IMR-90 (cell line): ENCODE measurements at regions not wholly inside any gene's neighbourhood (a gene's known extent, or its start where the extent isn't known, plus 50 kb on each side); places are given as distances from the start of the nearest gene placed in this dataset.

ENCODE experiments used
- ATAC-seq: fragments of 200-7000 bp; cut with Tn5 transposase; 2 replicates; pipeline ENCODE4 v1.9.1; 2020; ENCODE audit warnings: low read depth, mild to moderate bottlenecking, moderate library complexity
- BruUV-seq: library from RNA; stranded (reverse); fragments of 400-500 nt; replicated peaks from 2 replicates; lab custom pipeline; 2021; lab: Mats Ljungman, UMichigan
- CTCF ChIA-PET: fragments of 300-600 bp; formaldehyde crosslinking; extraction: SDS; loops from one replicate; lab custom pipeline; 2021; ENCODE audit warnings: antibody characterized with exemption; lab: Yijun Ruan, JAX
- POLR2A ChIA-PET: fragments of 300-600 bp; sonication (Branson Sonifier 250); formaldehyde crosslinking; loops from one replicate; lab custom pipeline; 2022; ENCODE audit warnings: antibody characterized with exemption; ENCODE audit not compliant: unreplicated experiment; lab: Charles Lee
- DNase-seq: peaks from one replicate; pipeline ENCODE4 v3.0.0; 2013
- H2AFZ ChIP-seq: replicated peaks from 2 replicates; pipeline ENCODE3; 2013; ENCODE audit warnings: low read length, mild to moderate bottlenecking; ENCODE audit not compliant: poor library complexity
- H2AK5ac ChIP-seq: 2 replicates; pipeline ENCODE4 v1.6.1; 2013; ENCODE audit warnings: low read depth, low read length, inconsistent platforms
- H2AK9ac ChIP-seq: replicated peaks from 2 replicates; pipeline ENCODE3; 2013; ENCODE audit warnings: mild to moderate bottlenecking, low read depth, low read length, moderate library complexity; ENCODE audit not compliant: poor library complexity
- H2BK120ac ChIP-seq: 2 replicates; pipeline ENCODE4 v1.6.1; 2013; ENCODE audit warnings: low read depth, low read length, inconsistent platforms
- H2BK15ac ChIP-seq: 3 replicates; pipeline ENCODE4 v1.6.1; 2013; ENCODE audit warnings: low read depth, low read length, inconsistent platforms
- H2BK20ac ChIP-seq: 2 replicates; pipeline ENCODE4 v1.6.1; 2013; ENCODE audit warnings: low read depth, mild to moderate bottlenecking, inconsistent platforms, low read length, moderate library complexity
- H2BK5ac ChIP-seq: 2 replicates; pipeline ENCODE4 v1.6.1; 2013; ENCODE audit warnings: mild to moderate bottlenecking, low read depth, low read length, inconsistent platforms; ENCODE audit not compliant: poor library complexity, severe bottlenecking
- H3K14ac ChIP-seq: replicated peaks from 2 replicates; pipeline ENCODE4 v1.6.1; 2013; ENCODE audit warnings: low read depth, low read length, inconsistent platforms
- H3K18ac ChIP-seq: 2 replicates; pipeline ENCODE4 v1.6.1; 2013; ENCODE audit warnings: low read depth, low read length, control low read depth
- H3K23ac ChIP-seq: 2 replicates; pipeline ENCODE4 v1.6.1; 2013; ENCODE audit warnings: low read depth, low read length, inconsistent platforms
- H3K27ac ChIP-seq: 2 replicates; pipeline ENCODE4 v1.5.1; 2013; ENCODE audit warnings: mild to moderate bottlenecking, control low read depth, low read length; ENCODE audit not compliant: insufficient read depth
- H3K27me3 ChIP-seq: 2 replicates; pipeline ENCODE4 v1.6.1; 2013; ENCODE audit warnings: low read length; ENCODE audit not compliant: control insufficient read depth, insufficient read depth
- H3K36me3 ChIP-seq: 2 replicates; pipeline ENCODE4 v1.6.1; 2013; ENCODE audit warnings: low read length, mixed read lengths; ENCODE audit not compliant: control insufficient read depth, insufficient read depth
- H3K4ac ChIP-seq: 2 replicates; pipeline ENCODE4 v1.6.1; 2013; ENCODE audit warnings: low read depth, low read length, inconsistent platforms
- H3K4me1 ChIP-seq: 2 replicates; pipeline ENCODE4 v1.6.1; 2013; ENCODE audit warnings: low read length, mixed read lengths; ENCODE audit not compliant: control insufficient read depth, insufficient read depth
- H3K4me2 ChIP-seq: 2 replicates; pipeline ENCODE4 v1.6.1; 2013; ENCODE audit warnings: low read depth, mild to moderate bottlenecking, control low read depth, low read length, moderate library complexity
- H3K4me3 ChIP-seq: 2 replicates; pipeline ENCODE4 v1.5.1; 2013; ENCODE audit warnings: low read depth, mild to moderate bottlenecking, control low read depth, low read length, moderate library complexity; ENCODE audit not compliant: insufficient read depth
- H3K56ac ChIP-seq: 2 replicates; pipeline ENCODE4 v1.6.1; 2013; ENCODE audit warnings: low read length, inconsistent platforms; ENCODE audit not compliant: insufficient read depth; ENCODE audit errors: extremely low read depth
- H3K79me1 ChIP-seq, 2 experiments: 2 replicates each; pipeline ENCODE4 v1.6.1; 2013; ENCODE audit warnings: low read length in 2 of 2, inconsistent platforms in 1 of 2, low read depth in 1 of 2
- H3K9ac ChIP-seq: 2 replicates; pipeline ENCODE4 v1.6.1; 2013; ENCODE audit warnings: low read depth, low read length, control low read depth
- H3K9me1 ChIP-seq: 2 replicates; pipeline ENCODE4 v1.6.1; 2013; ENCODE audit warnings: low read length, inconsistent platforms; ENCODE audit not compliant: insufficient read depth
- H3K9me3 ChIP-seq: 2 replicates; pipeline ENCODE4 v1.6.1; 2013; ENCODE audit warnings: low read length; ENCODE audit not compliant: control insufficient read depth, insufficient read depth
- H4K20me1 ChIP-seq: 2 replicates; pipeline ENCODE4 v1.6.1; 2013; ENCODE audit warnings: low read length, inconsistent platforms; ENCODE audit not compliant: insufficient read depth
- H4K5ac ChIP-seq: 2 replicates; pipeline ENCODE4 v1.6.1; 2013; ENCODE audit warnings: mild to moderate bottlenecking, low read depth, low read length, control low read depth
- H4K8ac ChIP-seq, 2 experiments: 2 replicates each; pipeline ENCODE4 v1.6.1; 2013; ENCODE audit warnings: low read depth in 2 of 2, low read length in 2 of 2, control low read depth in 1 of 2, inconsistent platforms in 1 of 2
- H4K91ac ChIP-seq: 2 replicates; pipeline ENCODE4 v1.6.1; 2013; ENCODE audit warnings: low read depth, low read length, inconsistent platforms; ENCODE audit not compliant: insufficient read depth
- SMC3 ChIP-seq: fragments of 150-350 bp; IDR thresholded peaks from 2 replicates; pipeline ENCODE4 v1.6.1; 2016; ENCODE audit warnings: low read depth, mild to moderate bottlenecking, antibody characterized with exemption, low read length, moderate library complexity
- WGBS, 2 experiments: methylation state at CpG; one replicate each; pipeline versions ENCODE4 v1.1.5 to v1.1.7; 2013; ENCODE audit warnings: missing lambda C conversion rate in 2 of 2; ENCODE audit not compliant: insufficient read length in 1 of 2; ENCODE audit errors: extremely low coverage in 2 of 2; 5-methylcytosine and 5-hydroxymethylcytosine counted together
- dilution Hi-C: fragments of 300-500 bp; cut with HindIII; formaldehyde crosslinking; loops from one replicate; pipeline ENCODE4 v1.14.3; 2018; ENCODE audit warnings: low sequenced_read_pairs; ENCODE audit not compliant: unreplicated experiment
- in situ Hi-C: fragments of 300-500 bp; cut with MboI; formaldehyde crosslinking; loops from 3 replicates; pipeline ENCODE4 v1.14.3; 2019; ENCODE audit warnings: low sequenced_read_pairs, inconsistent platforms, mixed read lengths
- intact Hi-C: fragments of 100-400 bp; cut with micrococcal nuclease; formaldehyde crosslinking; loops from 2 replicates; pipeline ENCODE4 v1.10.0; 2022

DNA sequence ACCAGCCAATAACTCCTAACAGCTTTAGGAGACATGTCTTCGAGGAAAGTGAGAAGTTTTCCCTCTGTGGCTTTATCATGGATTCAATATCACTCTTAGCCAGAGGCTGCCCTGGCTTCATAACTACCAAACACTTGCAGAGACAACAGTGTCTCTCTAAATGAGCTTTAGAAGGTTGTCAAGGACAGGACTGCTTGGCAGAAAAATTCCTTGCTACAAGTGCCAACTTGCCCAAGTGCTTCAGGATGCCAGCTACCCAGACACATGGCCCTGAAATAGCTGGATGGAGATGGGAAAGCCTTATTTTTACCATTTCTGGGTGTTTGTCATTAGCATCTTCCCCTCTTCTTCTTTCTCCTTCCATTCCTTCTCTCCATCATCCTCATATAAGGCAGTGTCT is 137.1 kb upstream of the MDFIC start:
- 50% methylated on average over 1 of the region's 1 CpG; no CpG with 5 or more reads in 1 of the 2 experiments for WGBS, 2 experiments
- no peak overlapping the region for H3K4me3 ChIP-seq
- H3K4me2 ChIP-seq: no peak overlapping the region
- H2BK120ac ChIP-seq: no peak overlapping the region
- DNase-seq (no peak), ATAC-seq (no peak)
- no peak overlapping the region for H4K5ac ChIP-seq
- 0 out of 2 replicates have a peak overlapping the region, but pooled peaks have one; percentile 13 for H3K4ac ChIP-seq
- H2AK5ac ChIP-seq: no peak overlapping the region
- no peaks in the 10 kb centered on the region for H3K9me1 ChIP-seq
- no peak for TF ChIP-seq SMC3
- no peaks in the 10 kb centered on the region for H3K9me3 ChIP-seq
- H3K4me1 ChIP-seq: peaks cover 1% of the 10 kb centered on the region; the same call in 1 of the 2 replicates
- no peak overlapping the region for H2AFZ ChIP-seq
- no peak overlapping the region for H3K18ac ChIP-seq
- H2BK15ac ChIP-seq: no peak overlapping the region
- no peak overlapping the region for H3K9ac ChIP-seq
- no peak overlapping the region for H4K8ac ChIP-seq
- H3K36me3 ChIP-seq: no peaks in the 10 kb centered on the region
- ChIA-PET CTCF (no interaction called here), POLR2A (no interaction called here)
- H3K23ac ChIP-seq: no peak overlapping the region
- H2AK9ac ChIP-seq: no peak overlapping the region
- dilution Hi-C loops: no loop called here
- in situ Hi-C loops: no loop called here
- no peaks in the 10 kb centered on the region for H3K27me3 ChIP-seq
- H2BK20ac ChIP-seq: no peak overlapping the region
- H3K14ac ChIP-seq: no peak overlapping the region; the same call in 1 of the 2 replicates
- no peak overlapping the region for H3K27ac ChIP-seq
- H4K20me1 ChIP-seq: no peaks in the 10 kb centered on the region
- H3K56ac ChIP-seq: no peak overlapping the region
- BruUV-seq: no TSS peak
- H3K79me1 ChIP-seq: no peaks in the 10 kb centered on the region
- intact Hi-C loops: no loop called here
- no peak overlapping the region for H2BK5ac ChIP-seq
- H4K91ac ChIP-seq: no peak overlapping the region
